ENCODE measurements at regions not wholly inside any gene's neighbourhood (a gene's known extent, or its start where the extent isn't known, plus 50 kb on each side); places are given as distances from the start of the nearest gene placed in this dataset.

GRCh38 chr9:7238247-7238637, 480.5 kb downstream of the KDM4C start:
- H3K4me3 ChIP-seq (ENCODE audit: low read depth, low read length), result no peak overlapping the region
- TF ChIP-seq, protein P1, sequence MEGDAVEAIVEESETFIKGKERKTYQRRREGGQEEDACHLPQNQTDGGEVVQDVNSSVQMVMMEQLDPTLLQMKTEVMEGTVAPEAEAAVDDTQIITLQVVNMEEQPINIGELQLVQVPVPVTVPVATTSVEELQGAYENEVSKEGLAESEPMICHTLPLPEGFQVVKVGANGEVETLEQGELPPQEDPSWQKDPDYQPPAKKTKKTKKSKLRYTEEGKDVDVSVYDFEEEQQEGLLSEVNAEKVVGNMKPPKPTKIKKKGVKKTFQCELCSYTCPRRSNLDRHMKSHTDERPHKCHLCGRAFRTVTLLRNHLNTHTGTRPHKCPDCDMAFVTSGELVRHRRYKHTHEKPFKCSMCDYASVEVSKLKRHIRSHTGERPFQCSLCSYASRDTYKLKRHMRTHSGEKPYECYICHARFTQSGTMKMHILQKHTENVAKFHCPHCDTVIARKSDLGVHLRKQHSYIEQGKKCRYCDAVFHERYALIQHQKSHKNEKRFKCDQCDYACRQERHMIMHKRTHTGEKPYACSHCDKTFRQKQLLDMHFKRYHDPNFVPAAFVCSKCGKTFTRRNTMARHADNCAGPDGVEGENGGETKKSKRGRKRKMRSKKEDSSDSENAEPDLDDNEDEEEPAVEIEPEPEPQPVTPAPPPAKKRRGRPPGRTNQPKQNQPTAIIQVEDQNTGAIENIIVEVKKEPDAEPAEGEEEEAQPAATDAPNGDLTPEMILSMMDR (IDR thresholded peaks at IDR 0.05; ENCODE audit: low read depth, low read length, missing control alignments), result no peak
- in situ Hi-C loops (cut with HindIII; ENCODE audit: low sequenced_read_pairs), result no loop called here
- DNase-seq (ENCODE audit: low read depth), result no peak

GRCh38 chr9:7237473-7238246, 479.9 kb downstream of the KDM4C start:
- TF ChIP-seq, protein P1 (IDR thresholded peaks at IDR 0.05; ENCODE audit: low read depth, low read length, missing control alignments), result no peak
- in situ Hi-C loops (cut with HindIII; ENCODE audit: low sequenced_read_pairs), result no loop called here
- no peak overlapping the region for H3K4me3 ChIP-seq (ENCODE audit: low read depth, low read length)
- peak; percentile 32 for DNase-seq (ENCODE audit: low read depth)

- no peak overlapping the region for H3K4me3 ChIP-seq (ENCODE audit: low read depth, low read length)
- in situ Hi-C loops (cut with HindIII; ENCODE audit: low sequenced_read_pairs), result no loop called here
- DNase-seq (ENCODE audit: low read depth), result no peak
- TF ChIP-seq, protein P1 (IDR thresholded peaks at IDR 0.05; ENCODE audit: low read depth, low read length, missing control alignments), result no peak
Measured at GRCh38 chr9:7236186-7236585, 478.4 kb downstream of the KDM4C start.

GRCh38 chr9:7234144-7234543, 476.4 kb downstream of the KDM4C start:
- no peak overlapping the region for H3K4me3 ChIP-seq (ENCODE audit: low read depth, low read length)
- in situ Hi-C loops (cut with HindIII; ENCODE audit: low sequenced_read_pairs), result no loop called here
- TF ChIP-seq, protein P1 (IDR thresholded peaks at IDR 0.05; ENCODE audit: low read depth, low read length, missing control alignments), result peak; percentile 47
- DNase-seq (ENCODE audit: low read depth), result no peak

DNA sequence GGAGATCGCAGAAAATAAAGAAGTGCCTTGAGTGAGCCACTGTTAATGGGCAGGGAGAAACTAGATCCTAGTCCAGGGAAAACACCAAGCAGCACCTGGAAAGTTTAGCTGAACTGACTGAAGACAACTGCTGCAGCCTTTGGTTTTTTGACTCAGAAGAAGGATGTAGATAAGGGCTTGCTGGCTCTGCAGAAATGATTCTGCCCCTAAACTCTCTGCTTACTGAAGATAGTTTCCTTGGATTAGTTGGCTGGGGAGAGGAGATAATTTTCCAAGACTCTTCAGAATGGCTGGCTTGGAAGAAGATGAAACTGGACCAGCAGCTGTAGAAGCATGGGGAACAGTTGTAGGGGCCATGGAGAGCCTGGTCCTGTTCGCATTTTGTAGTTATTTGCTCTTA, 471.8 kb downstream of the KDM4C start:
- no peak for DNase-seq (ENCODE audit: low read depth)
- no peak overlapping the region for H3K4me3 ChIP-seq (ENCODE audit: low read depth, low read length)
- in situ Hi-C loops (cut with HindIII; ENCODE audit: low sequenced_read_pairs), result no loop called here
- TF ChIP-seq, protein P1 (IDR thresholded peaks at IDR 0.05; ENCODE audit: low read depth, low read length, missing control alignments), result no peak

DNA sequence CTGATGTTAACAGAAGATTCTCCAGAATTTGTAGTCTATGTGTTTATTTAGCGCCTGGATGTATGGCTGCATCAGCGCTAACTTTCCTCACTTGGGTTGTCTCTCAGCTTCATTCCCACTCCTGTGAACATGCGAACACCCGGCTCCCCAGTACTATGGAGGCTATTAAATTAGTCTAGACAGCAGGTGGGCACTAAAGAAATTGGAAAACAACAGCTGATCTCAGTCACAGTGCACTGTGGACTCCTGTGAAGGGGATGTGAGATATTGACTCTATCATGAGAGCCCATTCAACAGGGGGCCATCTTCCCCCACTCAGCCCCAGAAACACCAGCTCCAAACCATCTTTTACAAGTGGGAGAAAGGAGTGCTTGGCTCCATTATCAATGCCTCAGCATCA, 471.0 kb downstream of the KDM4C start:
- no peak for DNase-seq (ENCODE audit: low read depth)
- TF ChIP-seq, protein P1 (IDR thresholded peaks at IDR 0.05; ENCODE audit: low read depth, low read length, missing control alignments), result no peak
- no peak overlapping the region for H3K4me3 ChIP-seq (ENCODE audit: low read depth, low read length)
- in situ Hi-C loops (cut with HindIII; ENCODE audit: low sequenced_read_pairs), result no loop called here

All from astrocyte of the cerebellum (primary cell).